Mucosa of gallbladder (tissue), 1 donor: ENCODE measurements at regions not wholly inside any gene's neighbourhood (a gene's known extent, or its start where the extent isn't known, plus 50 kb on each side); places are given as distances from the start of the nearest gene placed in this dataset.
"Not testable (repeated sequence)": the region's sequence is repeated elsewhere in the genome, so short reads cannot be mapped to it uniquely, and the experiment has no call there.

Experiments used
- DNase-seq: peaks from one replicate; pipeline ENCODE4 v3.0.0-alpha.2; 2020; ENCODE audit warnings: low spot score
- donor health status: DM: no; HTN: no; CAD: no.

DNA sequence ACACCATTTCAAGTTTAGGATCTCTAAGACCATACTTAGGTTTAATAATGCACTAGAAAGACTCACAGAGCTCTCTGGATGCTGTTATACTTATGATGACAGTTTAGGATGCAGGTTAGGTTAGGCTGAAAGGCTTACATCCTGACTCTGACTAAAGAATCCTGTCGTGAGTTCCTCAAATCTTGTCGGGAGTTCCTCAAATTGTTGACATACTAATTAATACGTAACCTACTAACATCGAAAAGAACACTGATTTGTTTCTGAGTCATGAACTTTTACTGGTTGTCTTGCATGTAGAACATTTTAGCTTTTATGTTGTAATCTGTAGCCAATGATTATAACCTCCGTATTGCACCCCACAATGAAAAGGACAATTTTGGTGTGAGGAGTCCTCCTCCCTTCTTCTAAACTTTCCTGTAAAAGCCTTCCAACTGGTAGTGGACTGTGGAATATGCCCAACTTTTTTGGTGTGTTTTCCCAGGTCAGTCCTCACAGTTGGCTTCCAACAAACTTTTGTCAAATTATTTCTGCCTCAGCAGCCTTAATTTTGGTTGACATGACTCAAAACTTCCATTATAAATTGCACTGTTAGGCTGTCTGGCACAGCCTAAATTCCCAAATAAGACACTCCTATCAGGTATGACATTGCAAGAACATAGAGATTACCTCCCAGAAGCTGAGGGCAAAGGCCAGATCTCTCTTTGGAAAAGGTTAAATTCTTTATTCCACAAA, 107.9 kb upstream of the PALMD start:
- DNase-seq = no peak

GRCh38 chr1:99538618-99538956, 107.3 kb upstream of the PALMD start:
- no peak for DNase-seq

GRCh38 chr1:99539131-99539530, 106.8 kb upstream of the PALMD start:
- no peak for DNase-seq

DNA sequence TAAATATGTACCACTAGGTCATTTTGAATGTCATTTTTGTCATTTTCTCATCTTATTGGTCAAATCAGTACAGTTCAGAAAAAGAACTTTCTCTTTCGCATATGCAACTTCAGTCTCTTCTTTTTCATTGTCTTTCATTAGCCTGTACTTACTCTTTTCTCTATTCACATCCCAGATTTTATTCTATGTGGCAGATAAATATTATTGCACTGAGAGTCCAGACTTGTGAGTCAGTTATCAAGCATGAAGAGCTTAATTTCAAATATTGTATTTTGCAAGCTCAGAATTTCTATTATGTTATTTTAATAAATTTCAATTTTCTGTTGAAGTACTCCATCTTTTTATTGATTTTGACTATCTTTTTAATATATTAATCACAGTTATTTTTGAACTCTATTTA, 105.2 kb upstream of the PALMD start:
- DNase-seq = no peak

DNA sequence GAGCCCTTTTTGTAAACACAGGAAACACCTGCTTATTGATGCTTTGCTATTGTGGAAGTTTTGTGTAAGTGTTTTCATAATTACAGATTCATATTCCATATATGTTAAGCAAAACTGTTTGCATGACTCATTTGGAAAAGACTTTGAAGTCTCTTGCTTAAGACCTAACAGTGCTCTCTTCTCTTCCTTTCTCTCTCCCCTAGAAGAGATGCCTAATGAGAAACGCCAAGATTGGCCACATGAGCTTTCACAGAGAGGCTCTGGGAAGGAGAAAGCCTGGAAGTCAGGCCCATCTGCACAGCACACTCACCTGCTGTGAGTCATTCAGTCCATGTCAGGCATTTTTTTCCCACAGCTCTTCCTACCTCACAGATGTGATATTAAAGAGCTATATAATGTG, 101.6 kb upstream of the PALMD start:
- no peak for DNase-seq

DNA sequence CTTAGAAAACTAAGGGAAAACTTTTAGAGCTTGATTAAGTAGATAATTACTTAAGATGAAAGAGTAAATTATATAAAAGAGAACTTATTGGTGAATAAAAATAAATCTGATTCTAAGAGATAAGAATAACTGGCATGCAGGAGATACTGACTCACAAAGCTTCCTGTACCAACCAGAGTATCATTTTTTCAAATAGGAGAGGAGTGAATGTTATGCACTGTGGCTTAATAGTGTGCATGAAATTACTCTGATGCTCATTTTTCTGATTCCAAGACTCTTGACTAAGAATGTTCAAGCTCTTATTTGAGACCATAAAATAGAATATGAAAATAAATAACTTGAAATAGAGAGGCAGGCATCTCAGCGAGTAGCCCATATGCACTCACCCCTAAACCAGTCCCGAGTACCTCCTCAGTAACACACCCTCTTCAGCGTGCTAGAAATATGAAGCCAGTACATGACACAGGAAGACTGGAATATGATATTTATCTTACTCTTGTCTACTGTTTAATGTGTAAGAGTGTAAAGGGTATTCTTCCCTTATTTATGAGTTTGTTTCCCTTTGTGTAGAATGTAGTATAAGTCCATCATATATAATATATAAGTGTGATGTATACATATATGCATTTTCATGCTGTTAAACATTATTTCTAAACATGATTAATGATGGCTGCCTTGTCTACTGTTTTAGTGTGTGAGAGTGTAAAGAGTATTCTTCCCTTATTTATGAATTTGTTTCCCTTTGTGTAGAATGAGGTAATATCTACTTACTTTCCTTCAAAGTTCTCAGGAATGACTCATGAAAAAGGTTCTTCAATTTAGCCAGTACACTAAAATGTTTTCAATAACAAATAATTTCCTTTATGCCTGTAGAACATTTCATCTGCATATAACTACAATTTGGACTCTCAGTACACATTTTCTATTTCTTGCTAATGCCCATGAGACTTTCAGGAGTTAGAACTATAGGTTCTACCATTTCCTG, 99.2 kb upstream of the PALMD start:
- DNase-seq = no peak

- peak; percentile 18 for DNase-seq
These were observed 96.8 kb upstream of the PALMD start for GRCh38 chr1:99548943-99549605.

DNA sequence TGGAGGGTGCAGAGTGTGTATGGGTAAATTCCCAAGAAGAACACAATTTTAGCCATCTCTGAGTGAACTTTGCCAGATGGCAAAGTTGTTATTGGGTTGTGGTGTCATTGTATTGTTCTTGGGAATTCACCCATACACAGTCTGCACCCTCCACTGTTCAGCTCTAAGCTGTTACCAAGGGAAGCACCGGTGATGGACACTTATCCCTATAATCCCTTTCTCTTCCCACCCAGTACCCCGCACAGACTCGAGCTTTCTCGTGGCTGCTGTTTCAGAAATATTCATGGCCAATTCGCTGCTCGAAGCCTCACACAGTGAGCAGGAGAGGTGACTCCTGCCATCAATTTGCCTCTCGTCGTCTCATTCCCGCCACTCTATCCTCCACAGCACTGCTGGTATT, 95.7 kb upstream of the PALMD start:
- no peak for DNase-seq

- DNase-seq = no peak
These were observed 93.9 kb upstream of the PALMD start for GRCh38 chr1:99551812-99552614.

- DNase-seq = no peak
These were observed 92.6 kb upstream of the PALMD start for GRCh38 chr1:99553301-99553700.

DNA sequence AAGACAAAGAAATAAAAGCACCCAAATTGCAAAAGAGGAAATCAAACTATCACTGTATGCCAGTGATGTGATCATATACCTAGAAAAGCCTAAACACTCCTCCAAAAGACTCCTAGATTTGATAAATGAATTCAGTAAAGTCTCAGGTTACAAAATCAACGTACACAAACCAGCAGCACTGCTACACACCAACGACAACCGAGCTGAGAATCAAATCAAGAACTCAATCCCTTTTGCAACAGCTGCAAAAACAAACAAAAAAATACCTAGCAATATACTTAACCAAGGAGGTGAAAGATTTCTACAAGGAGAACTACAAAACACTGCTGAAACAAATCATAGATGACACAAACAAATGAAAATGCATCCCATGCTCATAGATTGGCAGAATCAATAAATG, 92.1 kb upstream of the PALMD start:
- DNase-seq = not testable (repeated sequence)

DNA sequence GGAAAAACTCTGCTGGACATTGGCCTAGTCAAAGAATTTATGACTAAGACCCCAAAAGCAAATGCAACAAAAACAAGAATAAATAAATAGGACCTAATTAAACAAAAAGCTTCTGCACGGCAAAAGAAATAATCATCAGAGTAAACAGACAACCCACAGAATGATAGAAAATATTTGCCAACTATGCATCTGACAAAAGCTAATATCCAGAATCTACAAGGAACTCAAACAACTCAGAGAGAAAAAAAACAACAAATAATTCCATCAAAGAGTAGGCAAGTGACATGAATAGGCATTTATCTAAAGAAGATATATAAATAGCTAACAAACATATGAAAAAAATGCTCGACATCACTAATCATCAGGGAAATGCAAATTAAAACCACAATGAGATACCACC, 91.2 kb upstream of the PALMD start:
- no peak for DNase-seq

GRCh38 chr1:99557546-99558202, 88.2 kb upstream of the PALMD start:
- DNase-seq = no peak

DNA sequence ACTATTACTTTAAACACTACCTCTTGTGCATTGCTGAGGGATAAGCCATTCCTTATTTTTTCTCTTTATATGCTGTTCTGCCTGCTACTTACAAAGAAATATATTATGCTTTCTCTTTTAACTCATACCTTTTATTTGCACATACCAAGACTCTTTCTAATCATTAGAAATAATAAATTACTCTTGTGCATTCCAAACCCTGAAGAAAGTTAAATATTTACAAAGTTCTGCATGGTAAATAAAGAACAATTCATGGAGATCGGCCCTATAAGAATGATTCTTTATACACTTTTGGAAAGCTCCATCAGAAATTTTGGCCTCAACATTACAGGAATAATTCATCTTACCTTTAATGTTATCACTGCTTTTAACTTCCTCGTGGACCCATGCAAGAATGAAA, 86.7 kb upstream of the PALMD start:
- no peak for DNase-seq

- no peak for DNase-seq
These were observed 85.5 kb upstream of the PALMD start for GRCh38 chr1:99560207-99561040.

DNA sequence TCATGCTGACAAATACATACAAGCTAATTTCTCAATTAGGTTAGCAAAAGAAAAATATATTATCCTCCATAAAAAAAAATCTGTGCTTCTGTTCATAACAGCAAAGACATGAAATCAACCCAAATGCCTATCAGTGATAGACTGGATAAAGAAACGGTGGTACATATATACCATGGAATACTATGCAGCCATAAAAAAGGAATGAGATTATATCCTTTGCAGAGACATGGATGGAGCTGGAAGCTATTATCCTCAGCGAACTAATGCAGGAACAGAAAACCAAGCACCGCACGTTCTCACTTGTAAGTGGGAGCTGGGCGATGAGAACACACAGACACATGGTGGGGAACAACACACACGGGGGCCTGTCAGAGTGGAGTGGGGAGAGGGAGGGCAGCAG, 84.0 kb upstream of the PALMD start:
- no peak for DNase-seq

DNA sequence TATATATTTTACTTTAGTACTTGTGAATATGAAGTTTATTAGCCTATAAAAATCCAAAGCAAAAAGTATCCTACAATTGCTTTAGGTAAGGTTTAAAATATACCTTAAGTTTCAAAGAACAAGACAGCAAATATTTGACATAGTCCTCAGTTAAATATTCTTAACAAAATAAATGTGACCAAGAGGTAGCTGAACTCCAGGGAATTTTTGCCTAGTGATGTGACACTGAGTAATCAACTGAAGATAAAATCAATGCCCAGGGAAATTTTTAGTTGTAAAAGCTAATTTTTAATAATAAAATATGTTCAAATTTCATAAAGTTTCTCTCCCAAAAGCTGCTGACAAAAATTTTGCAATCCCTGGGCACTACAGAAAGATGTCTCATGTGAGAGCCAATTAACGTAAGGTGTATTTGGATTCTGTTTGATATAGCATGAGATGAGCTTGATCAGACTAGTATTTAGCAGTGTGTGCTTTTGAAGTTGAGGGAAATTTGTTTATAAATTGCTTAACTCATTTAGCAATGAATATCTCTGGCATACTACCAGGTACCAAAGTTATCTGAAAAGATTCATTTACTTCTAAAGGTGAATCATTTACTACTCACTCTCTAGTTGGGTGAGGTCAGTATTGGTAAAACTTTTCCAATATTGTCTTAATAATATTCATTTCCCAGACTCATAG, 80.2 kb upstream of the PALMD start:
- DNase-seq = no peak

GRCh38 chr1:99566290-99567021, 79.5 kb upstream of the PALMD start:
- no peak for DNase-seq

DNA sequence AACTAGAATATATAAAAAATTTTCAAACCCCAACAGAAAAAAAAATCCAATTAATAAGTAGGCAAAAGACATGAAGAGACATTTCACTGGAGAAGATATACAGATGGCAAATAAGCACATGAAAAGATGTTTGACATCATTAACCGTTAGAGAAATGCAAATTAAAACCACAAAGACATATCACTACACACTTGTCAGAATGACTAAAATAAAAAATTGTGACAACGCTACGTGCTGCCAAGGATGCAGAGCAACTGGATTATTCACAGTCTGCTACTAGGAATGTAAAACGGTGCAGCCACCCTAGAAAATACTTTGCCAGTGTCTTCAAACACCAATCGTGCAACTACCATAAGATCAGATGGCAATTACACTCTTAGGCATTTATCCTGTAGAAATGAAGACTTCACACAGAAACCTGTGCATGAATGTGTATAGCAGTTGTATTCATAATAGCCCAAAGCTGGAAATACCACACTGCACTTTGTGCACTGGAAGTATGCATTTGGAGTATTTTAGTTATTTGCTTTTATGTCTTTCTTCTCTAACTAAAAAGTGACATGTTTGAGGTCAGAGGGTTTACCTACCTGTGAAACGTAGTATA, 75.3 kb upstream of the PALMD start:
- DNase-seq = no peak
